GM20000 (cell line): ENCODE measurements at regions not wholly inside any gene's neighbourhood (a gene's known extent, or its start where the extent isn't known, plus 50 kb on each side); places are given as distances from the start of the nearest gene placed in this dataset.

Experiments used
- DNase-seq: peaks from one replicate; pipeline ENCODE4 v3.0.0; 2012; ENCODE audit warnings: low spot score
- CTCF ChIP-seq: IDR thresholded peaks from 2 replicates; pipeline ENCODE4 v1.5.1; 2012; ENCODE audit warnings: mild to moderate bottlenecking, control low read depth; ENCODE audit errors: extremely low read depth, missing control alignments

- no peak for DNase-seq
- no peak for TF ChIP-seq CTCF
Measured at GRCh38 chr5:76014005-76014404, 69.2 kb upstream of the SV2C start.

- no peak for TF ChIP-seq CTCF
- DNase-seq = peak; percentile 11
Measured at GRCh38 chr5:76007904-76008303, 75.3 kb upstream of the SV2C start.

GRCh38 chr5:76000582-76000981 is 82.6 kb upstream of the SV2C start:
- DNase-seq = no peak
- TF ChIP-seq CTCF = no peak

GRCh38 chr5:75993643-75994520 is 89.3 kb upstream of the SV2C start:
- no peak for DNase-seq
- TF ChIP-seq CTCF = no peak

GRCh38 chr5:75993183-75993582 is 90.0 kb upstream of the SV2C start:
- DNase-seq = peak; percentile 7
- no peak for TF ChIP-seq CTCF

- no peak for DNase-seq
- TF ChIP-seq CTCF = no peak
Measured at GRCh38 chr5:75992753-75993152, 90.4 kb upstream of the SV2C start.

GRCh38 chr5:75985077-75985476 is 98.1 kb upstream of the SV2C start:
- TF ChIP-seq CTCF = no peak
- DNase-seq = no peak
